Activated naive CD8-positive, alpha-beta T cell treated with anti-CD3 and anti-CD28 coated beads, Interleukin-2, amount 10 ng/mL, durations not matched to agents 7 days and 5 days (primary cell): ENCODE measurements at regions not wholly inside any gene's neighbourhood (a gene's known extent, or its start where the extent isn't known, plus 50 kb on each side); places are given as distances from the start of the nearest gene placed in this dataset.
"Not testable (repeated sequence)": the region's sequence is repeated elsewhere in the genome, so short reads cannot be mapped to it uniquely, and the experiment has no call there.

ENCODE experiments used
- ATAC-seq: fragments of 150-1000 bp; cut with Tn5 transposase; one replicate; pipeline ENCODE4 v1.10.0; 2021; ENCODE audit warnings: low read depth, moderate library complexity
- POLR2A ChIA-PET: fragments of 350-600 bp; sonication (Branson Sonifier 250); formaldehyde crosslinking; loops from one replicate; lab custom pipeline; 2021; ENCODE audit warnings: antibody characterized with exemption; lab: Charles Lee
- DNase-seq: peaks from one replicate; pipeline ENCODE4 v3.0.0; 2021
- H3K27ac Mint-ChIP-seq: one replicate; pipeline ENCODE4 v1.8.0; 2022; ENCODE audit warnings: mild to moderate bottlenecking, mixed read lengths
- H3K27me3 Mint-ChIP-seq: one replicate; pipeline ENCODE4 v1.8.0; 2022; ENCODE audit warnings: mild to moderate bottlenecking, moderate library complexity, mixed read lengths
- H3K36me3 Mint-ChIP-seq: one replicate; pipeline ENCODE4 v1.8.0; 2021; ENCODE audit warnings: mild to moderate bottlenecking, mixed read lengths
- H3K4me1 Mint-ChIP-seq: one replicate; pipeline ENCODE4 v1.8.0; 2021; ENCODE audit warnings: mixed read lengths
- H3K4me3 Mint-ChIP-seq: one replicate; pipeline ENCODE4 v1.8.0; 2022; ENCODE audit warnings: mild to moderate bottlenecking, moderate library complexity, mixed read lengths
- H3K9me3 Mint-ChIP-seq: one replicate; pipeline ENCODE4 v1.8.0; 2021; ENCODE audit warnings: mixed read lengths

DNA sequence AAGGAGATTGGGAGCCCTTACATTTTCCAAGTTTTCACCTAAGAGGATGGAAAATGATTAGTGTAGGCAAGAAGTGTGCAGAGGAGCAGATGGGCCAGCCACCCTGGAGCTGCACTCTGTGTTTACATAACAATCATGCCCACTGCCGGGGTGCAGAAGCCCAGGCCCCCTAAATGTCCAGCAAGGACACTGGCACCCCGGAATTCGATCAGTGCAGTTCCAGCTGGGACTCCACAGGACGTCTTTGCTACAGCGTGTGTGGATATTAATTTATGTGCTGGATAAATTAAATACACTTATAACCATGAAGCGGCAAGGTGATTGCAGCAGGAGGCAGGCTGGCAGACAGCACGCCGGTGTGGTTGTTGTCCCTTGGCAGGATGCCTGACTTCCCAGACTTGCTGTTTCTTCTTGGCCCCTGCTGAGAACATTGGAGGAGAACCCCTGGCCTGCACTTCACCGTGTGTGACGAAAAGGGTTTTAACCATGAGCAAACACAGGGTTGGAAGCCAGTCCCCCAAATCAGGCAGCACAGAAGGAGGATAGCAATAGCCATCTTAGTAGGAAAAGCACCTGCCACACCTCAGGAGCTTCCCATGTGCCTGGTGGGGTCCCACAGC, 73.7 kb downstream of the GADD45G start:
- Mint-ChIP-seq H3K4me3 (no peak overlapping the region), H3K9me3 (no peaks in the 10 kb centered on the region), H3K36me3 (no peaks in the 10 kb centered on the region), H3K4me1 (peaks cover 14% of the 10 kb centered on the region), H3K27ac (no peak overlapping the region), H3K27me3 (no peaks in the 10 kb centered on the region)
- POLR2A ChIA-PET, result no interaction called here
- ATAC-seq (no peak), DNase-seq (no peak)

GRCh38 chr9:89679016-89679415, 74.2 kb downstream of the GADD45G start:
- Mint-ChIP-seq H3K36me3 (no peaks in the 10 kb centered on the region), H3K4me3 (no peak overlapping the region), H3K27ac (no peak overlapping the region), H3K27me3 (no peaks in the 10 kb centered on the region), H3K9me3 (no peaks in the 10 kb centered on the region), H3K4me1 (peaks cover 14% of the 10 kb centered on the region)
- ATAC-seq (no peak), DNase-seq (no peak)
- POLR2A ChIA-PET, result no interaction called here

- H3K27ac Mint-ChIP-seq, result peak overlapping the region; percentile 12
- ATAC-seq, result no peak
- H3K36me3 Mint-ChIP-seq, result no peaks in the 10 kb centered on the region
- H3K9me3 Mint-ChIP-seq, result no peaks in the 10 kb centered on the region
- H3K4me1 Mint-ChIP-seq, result peaks cover 14% of the 10 kb centered on the region
- no peaks in the 10 kb centered on the region for H3K27me3 Mint-ChIP-seq
- no peak overlapping the region for H3K4me3 Mint-ChIP-seq
- DNase-seq, result no peak
- POLR2A ChIA-PET, result interaction anchor here (1.1 kb wide), 1 partner anchor 31 kb away, joined by 3 read pairs; no protein-coding TSS in a partner anchor
Measured at GRCh38 chr9:89679581-89679980, 74.8 kb downstream of the GADD45G start.

DNA sequence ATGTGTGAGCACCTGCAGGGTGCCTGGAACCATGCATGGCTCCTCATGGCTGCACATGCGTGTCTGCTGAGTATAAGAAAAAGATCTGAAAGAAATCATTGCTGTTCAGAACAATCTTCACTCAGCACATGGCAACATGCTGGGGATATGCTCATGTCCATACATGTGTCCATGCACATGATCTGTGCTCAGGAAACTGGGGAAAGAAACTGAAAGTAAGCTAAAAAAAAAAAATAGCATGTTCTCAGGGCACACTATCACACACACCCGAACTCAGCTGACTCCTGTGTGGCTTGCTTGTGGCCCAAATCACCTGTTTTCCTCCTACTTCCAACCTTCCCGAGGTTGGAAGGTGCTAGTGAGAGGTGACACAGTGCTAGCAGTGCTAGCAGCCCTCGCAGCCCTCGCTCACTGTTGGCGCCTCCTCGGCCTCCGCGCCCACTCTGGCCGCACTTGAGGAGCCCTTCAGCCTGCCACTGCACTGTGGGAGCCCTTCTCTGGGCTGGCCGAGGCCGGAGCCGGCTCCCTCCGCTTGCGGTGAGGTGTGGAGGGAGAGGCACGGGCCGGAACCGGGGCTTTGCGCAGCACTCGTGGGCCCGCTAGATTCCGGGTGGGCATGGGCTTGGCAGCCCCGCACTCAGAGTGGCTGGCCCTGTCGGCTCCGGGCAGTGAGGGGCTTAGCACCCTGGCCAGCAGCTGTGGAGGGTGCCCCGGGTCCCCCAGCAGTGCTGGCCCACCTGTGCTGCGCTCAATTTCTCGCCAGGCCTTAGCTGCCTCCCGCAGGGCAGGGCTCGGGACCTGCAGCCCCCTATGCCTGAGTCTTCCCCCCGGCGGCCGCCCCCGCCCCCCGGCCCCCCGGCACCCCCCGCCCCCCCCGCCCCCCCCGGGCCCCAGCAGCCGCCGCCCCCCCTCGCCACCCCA, 76.0 kb downstream of the GADD45G start:
- DNase-seq (no peak), ATAC-seq (peak; percentile 58)
- H3K4me3 Mint-ChIP-seq, result no peak overlapping the region
- no peaks in the 10 kb centered on the region for H3K27me3 Mint-ChIP-seq
- POLR2A ChIA-PET, result interaction anchor here (1.1 to 1.9 kb wide), 2 partner anchors 30 to 62 kb away, joined by 3 to 8 read pairs; no protein-coding TSS in a partner anchor
- H3K36me3 Mint-ChIP-seq, result no peaks in the 10 kb centered on the region
- no peak overlapping the region for H3K27ac Mint-ChIP-seq
- H3K9me3 Mint-ChIP-seq, result no peaks in the 10 kb centered on the region
- peaks cover 14% of the 10 kb centered on the region for H3K4me1 Mint-ChIP-seq

DNA sequence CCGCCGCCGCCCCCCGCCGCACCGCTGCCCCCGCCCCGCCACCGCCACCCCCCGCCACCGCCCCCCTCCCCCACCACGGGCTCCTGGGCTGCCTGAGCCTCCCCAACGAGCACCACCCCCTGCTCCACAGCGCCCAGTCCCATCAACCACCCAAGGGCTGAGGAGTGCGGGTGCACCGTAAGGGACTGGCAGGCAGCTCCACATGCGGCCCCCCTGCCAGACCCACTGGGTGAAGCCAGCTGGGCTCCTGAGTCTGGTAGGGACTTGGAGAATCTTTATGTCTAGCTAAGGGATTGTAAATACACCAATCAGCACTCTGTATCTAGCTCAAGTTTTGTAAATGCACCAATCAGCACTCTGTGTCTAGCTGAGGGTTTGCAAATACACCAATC, 76.7 kb downstream of the GADD45G start:
- not testable (repeated sequence) for H3K27ac Mint-ChIP-seq, ATAC-seq, H3K4me3 Mint-ChIP-seq, H3K36me3 Mint-ChIP-seq, H3K27me3 Mint-ChIP-seq, DNase-seq, H3K9me3 Mint-ChIP-seq
- peaks cover 20% of the 10 kb centered on the region for H3K4me1 Mint-ChIP-seq
- POLR2A ChIA-PET, result interaction anchor here (1.9 kb wide), 1 partner anchor 62 kb away, joined by 8 read pairs; no protein-coding TSS in a partner anchor

GRCh38 chr9:89683626-89684025, 78.8 kb downstream of the GADD45G start:
- Mint-ChIP-seq H3K36me3 (no peaks in the 10 kb centered on the region), H3K27ac (no peak overlapping the region)

DNA sequence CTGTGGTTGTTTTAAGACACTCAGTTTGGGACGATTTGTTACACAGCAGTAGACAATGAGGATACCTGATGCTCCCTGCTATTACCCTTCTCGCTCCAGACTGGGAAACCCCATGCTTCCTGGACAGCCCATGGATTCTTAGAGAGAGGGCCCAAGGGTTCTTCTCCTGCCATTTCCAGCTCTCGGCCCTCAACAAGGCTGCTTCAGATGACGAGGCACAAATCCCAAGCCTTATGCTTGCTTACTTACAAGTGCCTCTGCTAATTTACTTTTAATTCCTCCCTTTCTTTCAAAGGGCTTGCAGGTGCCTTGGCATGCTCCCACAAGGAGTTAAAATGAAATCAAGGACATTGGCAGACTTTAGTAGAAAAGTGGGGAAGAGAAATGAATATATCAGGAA, 79.4 kb downstream of the GADD45G start:
- peaks cover 17% of the 10 kb centered on the region for H3K4me1 Mint-ChIP-seq
- H3K9me3 Mint-ChIP-seq, result no peaks in the 10 kb centered on the region
- no peaks in the 10 kb centered on the region for H3K36me3 Mint-ChIP-seq
- no peak for ATAC-seq
- no peaks in the 10 kb centered on the region for H3K27me3 Mint-ChIP-seq
- H3K4me3 Mint-ChIP-seq, result no peak overlapping the region
- no peak for DNase-seq
- no peak overlapping the region for H3K27ac Mint-ChIP-seq
- POLR2A ChIA-PET, result interaction anchor here (0.6 kb wide), 1 partner anchor 75 kb away, joined by 4 read pairs; no protein-coding TSS in a partner anchor

More at GRCh38 chr9:89683626-89684025, 78.8 kb downstream of the GADD45G start:
- Mint-ChIP-seq H3K4me3 (no peak overlapping the region), H3K4me1 (peaks cover 17% of the 10 kb centered on the region), H3K9me3 (no peaks in the 10 kb centered on the region), H3K27me3 (no peaks in the 10 kb centered on the region)
- no peak for ATAC-seq
- DNase-seq, result no peak
- POLR2A ChIA-PET, result no interaction called here

GRCh38 chr9:89684912-89685636, 80.3 kb downstream of the GADD45G start:
- H3K36me3 Mint-ChIP-seq, result no peaks in the 10 kb centered on the region
- POLR2A ChIA-PET, result no interaction called here
- ATAC-seq, result no peak
- no peak overlapping the region for H3K4me3 Mint-ChIP-seq
- no peaks in the 10 kb centered on the region for H3K9me3 Mint-ChIP-seq
- H3K27ac Mint-ChIP-seq, result no peak overlapping the region
- no peaks in the 10 kb centered on the region for H3K27me3 Mint-ChIP-seq
- peaks cover 13% of the 10 kb centered on the region for H3K4me1 Mint-ChIP-seq
- DNase-seq, result no peak

DNA sequence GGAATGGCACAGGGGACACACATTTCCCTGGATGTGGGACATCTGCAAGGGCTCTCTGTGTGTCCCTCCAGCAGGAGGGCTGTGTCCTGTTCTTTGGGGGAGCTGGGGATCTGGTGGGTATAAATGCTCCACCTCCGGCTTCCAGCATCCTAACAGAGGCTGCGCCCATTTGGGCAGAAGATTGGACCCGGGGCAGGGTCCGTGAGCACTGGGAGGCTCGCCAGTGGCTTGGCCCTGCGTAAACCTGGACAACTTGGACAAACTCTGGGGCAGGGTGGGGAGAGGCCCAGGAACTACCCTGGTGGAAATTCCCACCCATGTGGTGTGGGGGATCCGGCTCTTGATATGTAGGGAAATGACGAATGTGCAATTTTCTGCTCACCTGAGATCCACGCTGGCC, 80.9 kb downstream of the GADD45G start:
- no peak overlapping the region for H3K27ac Mint-ChIP-seq
- POLR2A ChIA-PET, result no interaction called here

GRCh38 chr9:89686126-89686525, 81.3 kb downstream of the GADD45G start:
- Mint-ChIP-seq H3K9me3 (no peaks in the 10 kb centered on the region), H3K36me3 (no peaks in the 10 kb centered on the region), H3K27ac (no peak overlapping the region), H3K4me3 (no peak overlapping the region), H3K4me1 (peaks cover 17% of the 10 kb centered on the region), H3K27me3 (no peaks in the 10 kb centered on the region)
- DNase-seq (no peak), ATAC-seq (no peak)
- POLR2A ChIA-PET, result no interaction called here

More for the DNA sequence above, 80.9 kb downstream of the GADD45G start:
- no peak for ATAC-seq
- H3K9me3 Mint-ChIP-seq, result no peaks in the 10 kb centered on the region
- DNase-seq, result no peak
- no peaks in the 10 kb centered on the region for H3K27me3 Mint-ChIP-seq
- no peaks in the 10 kb centered on the region for H3K36me3 Mint-ChIP-seq
- peaks cover 14% of the 10 kb centered on the region for H3K4me1 Mint-ChIP-seq
- H3K4me3 Mint-ChIP-seq, result no peak overlapping the region

- POLR2A ChIA-PET, result no interaction called here
- H3K27me3 Mint-ChIP-seq, result no peaks in the 10 kb centered on the region
- H3K4me1 Mint-ChIP-seq, result peaks cover 22% of the 10 kb centered on the region
- H3K4me3 Mint-ChIP-seq, result no peak overlapping the region
- no peaks in the 10 kb centered on the region for H3K36me3 Mint-ChIP-seq
- DNase-seq, result no peak
- no peak for ATAC-seq
- H3K27ac Mint-ChIP-seq, result no peak overlapping the region
- no peaks in the 10 kb centered on the region for H3K9me3 Mint-ChIP-seq
Measured at GRCh38 chr9:89686621-89687020, 81.8 kb downstream of the GADD45G start.

GRCh38 chr9:89687188-89687587, 82.4 kb downstream of the GADD45G start:
- Mint-ChIP-seq H3K27ac (no peak overlapping the region), H3K27me3 (no peaks in the 10 kb centered on the region), H3K4me1 (peaks cover 28% of the 10 kb centered on the region), H3K4me3 (no peak overlapping the region), H3K36me3 (no peaks in the 10 kb centered on the region), H3K9me3 (no peaks in the 10 kb centered on the region)
- POLR2A ChIA-PET, result no interaction called here
- ATAC-seq (no peak), DNase-seq (no peak)

- no peaks in the 10 kb centered on the region for H3K9me3 Mint-ChIP-seq
- peaks cover 29% of the 10 kb centered on the region for H3K4me1 Mint-ChIP-seq
- no peak overlapping the region for H3K27ac Mint-ChIP-seq
- no peaks in the 10 kb centered on the region for H3K27me3 Mint-ChIP-seq
- no peaks in the 10 kb centered on the region for H3K36me3 Mint-ChIP-seq
- DNase-seq, result no peak
- no peak overlapping the region for H3K4me3 Mint-ChIP-seq
- POLR2A ChIA-PET, result interaction anchor here (1.3 kb wide), 1 partner anchor 32 kb away, joined by 3 read pairs; no protein-coding TSS in a partner anchor
- no peak for ATAC-seq
Measured at GRCh38 chr9:89687848-89688247, 83.0 kb downstream of the GADD45G start.
